GM23338 (cell line): ENCODE measurements at regions not wholly inside any gene's neighbourhood (a gene's known extent, or its start where the extent isn't known, plus 50 kb on each side); places are given as distances from the start of the nearest gene placed in this dataset.

ENCODE experiments used
- ATAC-seq: fragments of 200-7000 bp; cut with Tn5 transposase; 3 replicates; pipeline ENCODE4 v1.9.1; 2020
- DNase-seq: peaks from one replicate; pipeline ENCODE4 v3.0.0-alpha.2; 2015; ENCODE audit warnings: low spot score
- H2AFZ ChIP-seq: fragments of 200-600 bp; sonication (generic); 2 replicates; pipeline ENCODE4 v1.8.0; 2016; ENCODE audit warnings: antibody characterized with exemption, mild to moderate bottlenecking, moderate library complexity
- H3F3A ChIP-seq: fragments of 200-600 bp; sonication (generic); replicated peaks from 2 replicates; pipeline ENCODE4 v1.8.0; 2017; ENCODE audit warnings: antibody characterized with exemption, mixed run types, low read depth
- H3K27ac ChIP-seq: fragments of 200-600 bp; sonication (generic); 2 replicates; pipeline ENCODE4 v1.6.1; 2016; ENCODE audit warnings: low read depth
- H3K27me3 ChIP-seq: fragments of 200-600 bp; sonication (generic); 2 replicates; pipeline ENCODE4 v1.8.0; 2016; ENCODE audit warnings: mild to moderate bottlenecking, mixed run types, moderate library complexity; ENCODE audit not compliant: insufficient read depth
- H3K36me3 ChIP-seq: fragments of 200-600 bp; sonication (generic); 2 replicates; pipeline ENCODE4 v1.8.0; 2016; ENCODE audit warnings: mild to moderate bottlenecking; ENCODE audit not compliant: insufficient read depth
- H3K4me1 ChIP-seq: fragments of 200-600 bp; sonication (generic); 2 replicates; pipeline ENCODE4 v1.8.0; 2016; ENCODE audit warnings: mild to moderate bottlenecking, moderate library complexity; ENCODE audit not compliant: insufficient read depth
- H3K4me2 ChIP-seq: fragments of 200-600 bp; sonication (generic); 2 replicates; pipeline ENCODE4 v1.7.1; 2017; ENCODE audit warnings: mixed run types
- H3K4me3 ChIP-seq: fragments of 200-600 bp; sonication (generic); 2 replicates; pipeline ENCODE4 v1.6.1; 2016; ENCODE audit warnings: mixed run types
- H3K79me2 ChIP-seq: fragments of 200-600 bp; sonication (generic); replicated peaks from 2 replicates; pipeline ENCODE4 v1.8.0; 2017; ENCODE audit warnings: mild to moderate bottlenecking; ENCODE audit not compliant: insufficient read depth
- H3K9me2 ChIP-seq: fragments of 200-600 bp; sonication (generic); 2 replicates; pipeline ENCODE4 v1.8.0; 2017; ENCODE audit not compliant: insufficient read depth
- H4K20me1 ChIP-seq: fragments of 200-600 bp; sonication (generic); replicated peaks from 2 replicates; pipeline ENCODE4 v1.8.0; 2017; ENCODE audit warnings: mild to moderate bottlenecking; ENCODE audit not compliant: insufficient read depth
- H3K27ac Mint-ChIP-seq: 2 replicates; pipeline ENCODE4 v1.8.0; 2020; ENCODE audit warnings: inconsistent platforms, mild to moderate bottlenecking, moderate library complexity, mixed read lengths
- H3K27me3 Mint-ChIP-seq: 3 replicates; pipeline ENCODE4 v1.8.0; 2022; ENCODE audit warnings: low read depth, mild to moderate bottlenecking, moderate library complexity, mixed read lengths, inconsistent platforms; ENCODE audit not compliant: insufficient read depth, poor library complexity
- H3K36me3 Mint-ChIP-seq: 3 replicates; pipeline ENCODE4 v1.8.0; 2021; ENCODE audit warnings: low read depth, mild to moderate bottlenecking, inconsistent platforms, moderate library complexity, mixed read lengths
- H3K4me1 Mint-ChIP-seq: 3 replicates; pipeline ENCODE4 v1.8.0; 2020; ENCODE audit warnings: mild to moderate bottlenecking, inconsistent platforms, mixed read lengths
- H3K4me3 Mint-ChIP-seq: 3 replicates; pipeline ENCODE4 v1.8.0; 2021; ENCODE audit warnings: moderate library complexity, mild to moderate bottlenecking, inconsistent platforms, mixed read lengths
- H3K9me3 Mint-ChIP-seq: 3 replicates; pipeline ENCODE4 v1.8.0; 2020; ENCODE audit warnings: moderate library complexity, mild to moderate bottlenecking, inconsistent platforms, mixed read lengths
- CREB1 ChIP-seq: fragments of 250-450 bp; sonication (Bioruptor Pico); IDR thresholded peaks from 2 replicates; pipeline ENCODE4 v1.5.0; 2020; ENCODE audit warnings: low read depth, mild to moderate bottlenecking, moderate library complexity
- EZH2 ChIP-seq: fragments of 200-600 bp; sonication (generic); IDR thresholded peaks from one replicate; pipeline ENCODE4 v1.8.0; 2017; ENCODE audit warnings: antibody characterized with exemption, mild to moderate bottlenecking, low read depth; ENCODE audit not compliant: unreplicated experiment
- EZH2phosphoT487 ChIP-seq: fragments of 200-600 bp; sonication (generic); IDR thresholded peaks from one replicate; pipeline ENCODE4 v1.8.1; 2018; ENCODE audit warnings: antibody characterized with exemption; ENCODE audit not compliant: unreplicated experiment
- JUNB ChIP-seq: IDR thresholded peaks from one replicate; pipeline ENCODE4 v1.6.1; 2016; ENCODE audit warnings: antibody characterized with exemption; ENCODE audit not compliant: unreplicated experiment
- NANOG ChIP-seq: IDR thresholded peaks from 2 replicates; pipeline ENCODE4 v1.6.1; 2016; ENCODE audit warnings: antibody characterized with exemption, borderline replicate concordance
- POLR2AphosphoS5 ChIP-seq: IDR thresholded peaks from 2 replicates; pipeline ENCODE4 v1.6.1; 2016; ENCODE audit warnings: antibody characterized with exemption, low read depth
- STAT1 ChIP-seq: IDR thresholded peaks from one replicate; pipeline ENCODE4 v1.6.1; 2016; ENCODE audit warnings: antibody characterized with exemption; ENCODE audit not compliant: unreplicated experiment
- ZNF114 ChIP-seq: fragments of 250-450 bp; sonication (Bioruptor Pico); IDR thresholded peaks from 2 replicates; pipeline ENCODE4 v1.5.0; 2020; ENCODE audit warnings: mild to moderate bottlenecking, moderate library complexity
- ZNF331 ChIP-seq: fragments of 250-450 bp; sonication (Bioruptor Pico); IDR thresholded peaks from 2 replicates; pipeline ENCODE4 v1.5.0; 2020; ENCODE audit warnings: low read depth, mild to moderate bottlenecking, moderate library complexity
- TF ChIP-seq, protein P1 (sequence below): IDR thresholded peaks from 2 replicates; pipeline ENCODE4 v1.6.1; 2016; ENCODE audit warnings: antibody characterized with exemption
- TF ChIP-seq, protein P2 (sequence below): fragments of 250-450 bp; sonication (Bioruptor Pico); IDR thresholded peaks from 2 replicates; pipeline ENCODE4 v1.5.0; 2020; ENCODE audit warnings: mild to moderate bottlenecking, moderate library complexity
- TF ChIP-seq, protein P3 (sequence below): IDR thresholded peaks from one replicate; pipeline ENCODE4 v1.6.1; 2018; ENCODE audit warnings: antibody characterized with exemption; ENCODE audit not compliant: unreplicated experiment
- TF ChIP-seq, protein P4 (sequence below), 2 experiments: fragments of 200-600 bp in 1 of 2; sonication (generic) in 1 of 2; conservative IDR thresholded peaks; 2 replicates each; pipeline versions ENCODE4 v1.5.1 to v1.6.1; 2016 to 2017; ENCODE audit warnings: antibody characterized with exemption in 2 of 2, low read depth in 2 of 2, mild to moderate bottlenecking in 2 of 2, moderate library complexity in 1 of 2

DNA sequence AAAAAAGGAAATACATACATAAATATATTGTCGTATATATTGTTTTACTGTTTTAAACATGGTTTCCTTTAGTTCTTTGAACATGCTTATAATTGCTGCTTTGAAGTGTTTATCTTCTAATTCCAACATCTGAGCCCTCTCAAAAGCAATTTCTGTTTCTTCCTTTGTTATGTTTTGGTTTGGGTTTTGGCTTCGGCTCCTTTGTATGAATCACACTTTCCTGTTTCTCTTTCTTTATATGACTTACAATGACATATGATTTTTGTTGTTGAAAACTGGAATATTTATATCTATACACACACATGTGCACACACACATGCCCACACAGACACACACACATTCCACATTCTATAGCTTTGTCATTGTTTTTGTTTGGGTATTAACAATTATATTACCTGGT is 1206.7 kb downstream of the CDH12 start:
- Histone ChIP-seq H3K27ac (no peak overlapping the region), H4K20me1 (no peaks in the 10 kb centered on the region), H3K4me1 (no peaks in the 10 kb centered on the region), H3K4me3 (no peak overlapping the region), H2AFZ (no peak overlapping the region), H3K36me3 (no peaks in the 10 kb centered on the region), H3F3A (no peaks in the 10 kb centered on the region), H3K27me3 (no peaks in the 10 kb centered on the region), H3K9me2 (no peaks in the 10 kb centered on the region), H3K79me2 (no peaks in the 10 kb centered on the region), H3K4me2 (no peak overlapping the region)
- TF ChIP-seq EZH2 (no peak), STAT1 (no peak), JUNB (no peak), NANOG (no peak), ZNF114 (CRISPR knock-in tag) (no peak), POLR2AphosphoS5 (no peak), ZNF331 (CRISPR knock-in tag) (no peak), CREB1 (CRISPR knock-in tag) (no peak), EZH2phosphoT487 (no peak)
- TF ChIP-seq, protein P1, sequence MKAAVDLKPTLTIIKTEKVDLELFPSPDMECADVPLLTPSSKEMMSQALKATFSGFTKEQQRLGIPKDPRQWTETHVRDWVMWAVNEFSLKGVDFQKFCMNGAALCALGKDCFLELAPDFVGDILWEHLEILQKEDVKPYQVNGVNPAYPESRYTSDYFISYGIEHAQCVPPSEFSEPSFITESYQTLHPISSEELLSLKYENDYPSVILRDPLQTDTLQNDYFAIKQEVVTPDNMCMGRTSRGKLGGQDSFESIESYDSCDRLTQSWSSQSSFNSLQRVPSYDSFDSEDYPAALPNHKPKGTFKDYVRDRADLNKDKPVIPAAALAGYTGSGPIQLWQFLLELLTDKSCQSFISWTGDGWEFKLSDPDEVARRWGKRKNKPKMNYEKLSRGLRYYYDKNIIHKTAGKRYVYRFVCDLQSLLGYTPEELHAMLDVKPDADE: no peak
- TF ChIP-seq, protein P2, sequence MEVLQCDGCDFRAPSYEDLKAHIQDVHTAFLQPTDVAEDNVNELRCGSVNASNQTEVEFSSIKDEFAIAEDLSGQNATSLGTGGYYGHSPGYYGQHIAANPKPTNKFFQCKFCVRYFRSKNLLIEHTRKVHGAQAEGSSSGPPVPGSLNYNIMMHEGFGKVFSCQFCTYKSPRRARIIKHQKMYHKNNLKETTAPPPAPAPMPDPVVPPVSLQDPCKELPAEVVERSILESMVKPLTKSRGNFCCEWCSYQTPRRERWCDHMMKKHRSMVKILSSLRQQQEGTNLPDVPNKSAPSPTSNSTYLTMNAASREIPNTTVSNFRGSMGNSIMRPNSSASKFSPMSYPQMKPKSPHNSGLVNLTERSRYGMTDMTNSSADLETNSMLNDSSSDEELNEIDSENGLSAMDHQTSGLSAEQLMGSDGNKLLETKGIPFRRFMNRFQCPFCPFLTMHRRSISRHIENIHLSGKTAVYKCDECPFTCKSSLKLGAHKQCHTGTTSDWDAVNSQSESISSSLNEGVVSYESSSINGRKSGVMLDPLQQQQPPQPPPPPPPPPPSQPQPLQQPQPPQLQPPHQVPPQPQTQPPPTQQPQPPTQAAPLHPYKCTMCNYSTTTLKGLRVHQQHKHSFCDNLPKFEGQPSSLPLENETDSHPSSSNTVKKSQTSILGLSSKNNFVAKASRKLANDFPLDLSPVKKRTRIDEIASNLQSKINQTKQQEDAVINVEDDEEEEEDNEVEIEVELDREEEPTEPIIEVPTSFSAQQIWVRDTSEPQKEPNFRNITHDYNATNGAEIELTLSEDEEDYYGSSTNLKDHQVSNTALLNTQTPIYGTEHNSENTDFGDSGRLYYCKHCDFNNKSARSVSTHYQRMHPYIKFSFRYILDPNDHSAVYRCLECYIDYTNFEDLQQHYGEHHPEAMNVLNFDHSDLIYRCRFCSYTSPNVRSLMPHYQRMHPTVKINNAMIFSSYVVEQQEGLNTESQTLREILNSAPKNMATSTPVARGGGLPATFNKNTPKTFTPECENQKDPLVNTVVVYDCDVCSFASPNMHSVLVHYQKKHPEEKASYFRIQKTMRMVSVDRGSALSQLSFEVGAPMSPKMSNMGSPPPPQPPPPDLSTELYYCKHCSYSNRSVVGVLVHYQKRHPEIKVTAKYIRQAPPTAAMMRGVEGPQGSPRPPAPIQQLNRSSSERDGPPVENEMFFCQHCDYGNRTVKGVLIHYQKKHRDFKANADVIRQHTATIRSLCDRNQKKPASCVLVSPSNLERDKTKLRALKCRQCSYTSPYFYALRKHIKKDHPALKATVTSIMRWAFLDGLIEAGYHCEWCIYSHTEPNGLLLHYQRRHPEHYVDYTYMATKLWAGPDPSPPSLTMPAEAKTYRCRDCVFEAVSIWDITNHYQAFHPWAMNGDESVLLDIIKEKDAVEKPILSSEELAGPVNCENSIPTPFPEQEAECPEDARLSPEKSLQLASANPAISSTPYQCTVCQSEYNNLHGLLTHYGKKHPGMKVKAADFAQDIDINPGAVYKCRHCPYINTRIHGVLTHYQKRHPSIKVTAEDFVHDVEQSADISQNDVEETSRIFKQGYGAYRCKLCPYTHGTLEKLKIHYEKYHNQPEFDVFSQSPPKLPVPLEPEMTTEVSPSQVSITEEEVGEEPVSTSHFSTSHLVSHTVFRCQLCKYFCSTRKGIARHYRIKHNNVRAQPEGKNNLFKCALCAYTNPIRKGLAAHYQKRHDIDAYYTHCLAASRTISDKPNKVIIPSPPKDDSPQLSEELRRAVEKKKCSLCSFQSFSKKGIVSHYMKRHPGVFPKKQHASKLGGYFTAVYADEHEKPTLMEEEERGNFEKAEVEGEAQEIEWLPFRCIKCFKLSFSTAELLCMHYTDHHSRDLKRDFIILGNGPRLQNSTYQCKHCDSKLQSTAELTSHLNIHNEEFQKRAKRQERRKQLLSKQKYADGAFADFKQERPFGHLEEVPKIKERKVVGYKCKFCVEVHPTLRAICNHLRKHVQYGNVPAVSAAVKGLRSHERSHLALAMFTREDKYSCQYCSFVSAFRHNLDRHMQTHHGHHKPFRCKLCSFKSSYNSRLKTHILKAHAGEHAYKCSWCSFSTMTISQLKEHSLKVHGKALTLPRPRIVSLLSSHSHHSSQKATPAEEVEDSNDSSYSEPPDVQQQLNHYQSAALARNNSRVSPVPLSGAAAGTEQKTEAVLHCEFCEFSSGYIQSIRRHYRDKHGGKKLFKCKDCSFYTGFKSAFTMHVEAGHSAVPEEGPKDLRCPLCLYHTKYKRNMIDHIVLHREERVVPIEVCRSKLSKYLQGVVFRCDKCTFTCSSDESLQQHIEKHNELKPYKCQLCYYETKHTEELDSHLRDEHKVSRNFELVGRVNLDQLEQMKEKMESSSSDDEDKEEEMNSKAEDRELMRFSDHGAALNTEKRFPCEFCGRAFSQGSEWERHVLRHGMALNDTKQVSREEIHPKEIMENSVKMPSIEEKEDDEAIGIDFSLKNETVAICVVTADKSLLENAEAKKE (CRISPR knock-in tag): no peak
- TF ChIP-seq, protein P3, sequence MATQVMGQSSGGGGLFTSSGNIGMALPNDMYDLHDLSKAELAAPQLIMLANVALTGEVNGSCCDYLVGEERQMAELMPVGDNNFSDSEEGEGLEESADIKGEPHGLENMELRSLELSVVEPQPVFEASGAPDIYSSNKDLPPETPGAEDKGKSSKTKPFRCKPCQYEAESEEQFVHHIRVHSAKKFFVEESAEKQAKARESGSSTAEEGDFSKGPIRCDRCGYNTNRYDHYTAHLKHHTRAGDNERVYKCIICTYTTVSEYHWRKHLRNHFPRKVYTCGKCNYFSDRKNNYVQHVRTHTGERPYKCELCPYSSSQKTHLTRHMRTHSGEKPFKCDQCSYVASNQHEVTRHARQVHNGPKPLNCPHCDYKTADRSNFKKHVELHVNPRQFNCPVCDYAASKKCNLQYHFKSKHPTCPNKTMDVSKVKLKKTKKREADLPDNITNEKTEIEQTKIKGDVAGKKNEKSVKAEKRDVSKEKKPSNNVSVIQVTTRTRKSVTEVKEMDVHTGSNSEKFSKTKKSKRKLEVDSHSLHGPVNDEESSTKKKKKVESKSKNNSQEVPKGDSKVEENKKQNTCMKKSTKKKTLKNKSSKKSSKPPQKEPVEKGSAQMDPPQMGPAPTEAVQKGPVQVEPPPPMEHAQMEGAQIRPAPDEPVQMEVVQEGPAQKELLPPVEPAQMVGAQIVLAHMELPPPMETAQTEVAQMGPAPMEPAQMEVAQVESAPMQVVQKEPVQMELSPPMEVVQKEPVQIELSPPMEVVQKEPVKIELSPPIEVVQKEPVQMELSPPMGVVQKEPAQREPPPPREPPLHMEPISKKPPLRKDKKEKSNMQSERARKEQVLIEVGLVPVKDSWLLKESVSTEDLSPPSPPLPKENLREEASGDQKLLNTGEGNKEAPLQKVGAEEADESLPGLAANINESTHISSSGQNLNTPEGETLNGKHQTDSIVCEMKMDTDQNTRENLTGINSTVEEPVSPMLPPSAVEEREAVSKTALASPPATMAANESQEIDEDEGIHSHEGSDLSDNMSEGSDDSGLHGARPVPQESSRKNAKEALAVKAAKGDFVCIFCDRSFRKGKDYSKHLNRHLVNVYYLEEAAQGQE: no peak
- TF ChIP-seq, protein P4, sequence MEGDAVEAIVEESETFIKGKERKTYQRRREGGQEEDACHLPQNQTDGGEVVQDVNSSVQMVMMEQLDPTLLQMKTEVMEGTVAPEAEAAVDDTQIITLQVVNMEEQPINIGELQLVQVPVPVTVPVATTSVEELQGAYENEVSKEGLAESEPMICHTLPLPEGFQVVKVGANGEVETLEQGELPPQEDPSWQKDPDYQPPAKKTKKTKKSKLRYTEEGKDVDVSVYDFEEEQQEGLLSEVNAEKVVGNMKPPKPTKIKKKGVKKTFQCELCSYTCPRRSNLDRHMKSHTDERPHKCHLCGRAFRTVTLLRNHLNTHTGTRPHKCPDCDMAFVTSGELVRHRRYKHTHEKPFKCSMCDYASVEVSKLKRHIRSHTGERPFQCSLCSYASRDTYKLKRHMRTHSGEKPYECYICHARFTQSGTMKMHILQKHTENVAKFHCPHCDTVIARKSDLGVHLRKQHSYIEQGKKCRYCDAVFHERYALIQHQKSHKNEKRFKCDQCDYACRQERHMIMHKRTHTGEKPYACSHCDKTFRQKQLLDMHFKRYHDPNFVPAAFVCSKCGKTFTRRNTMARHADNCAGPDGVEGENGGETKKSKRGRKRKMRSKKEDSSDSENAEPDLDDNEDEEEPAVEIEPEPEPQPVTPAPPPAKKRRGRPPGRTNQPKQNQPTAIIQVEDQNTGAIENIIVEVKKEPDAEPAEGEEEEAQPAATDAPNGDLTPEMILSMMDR (conservative IDR thresholded peaks at IDR 0.05; ENCODE audit: low read depth in 2 of 2): no peak
- H3K27me3 Mint-ChIP-seq: peaks cover 2% of the 10 kb centered on the region
- DNase-seq: no peak
- no peak overlapping the region for H3K27ac Mint-ChIP-seq
- no peaks in the 10 kb centered on the region for H3K9me3 Mint-ChIP-seq
- no peaks in the 10 kb centered on the region for H3K36me3 Mint-ChIP-seq
- no peak overlapping the region for H3K4me3 Mint-ChIP-seq
- H3K4me1 Mint-ChIP-seq: no peaks in the 10 kb centered on the region
- no peak for ATAC-seq
